Stomach (tissue), 4 donors: ENCODE measurements at regions not wholly inside any gene's neighbourhood (a gene's known extent, or its start where the extent isn't known, plus 50 kb on each side); places are given as distances from the start of the nearest gene placed in this dataset.

ENCODE experiments used
- POLR2A ChIP-seq, 4 donors: fragments of 450-650 bp; IDR thresholded peaks; one replicate each; pipeline ENCODE4 v1.6.1; 2016; ENCODE audit warnings: antibody characterized with exemption in 4 of 4, control low read depth in 2 of 4, mild to moderate bottlenecking in 1 of 4, moderate library complexity in 1 of 4
- TF ChIP-seq, protein P1 (sequence below), 7 experiments: fragments of 450-650 bp in 4 of 7; fragments of 200-600 bp in 3 of 7; sonication (generic) in 3 of 7; IDR thresholded peaks; one replicate each; pipeline ENCODE4 v1.5.1; 2016 to 2019; ENCODE audit warnings: antibody characterized with exemption in 7 of 7, control low read depth in 2 of 7, mild to moderate bottlenecking in 1 of 7

DNA sequence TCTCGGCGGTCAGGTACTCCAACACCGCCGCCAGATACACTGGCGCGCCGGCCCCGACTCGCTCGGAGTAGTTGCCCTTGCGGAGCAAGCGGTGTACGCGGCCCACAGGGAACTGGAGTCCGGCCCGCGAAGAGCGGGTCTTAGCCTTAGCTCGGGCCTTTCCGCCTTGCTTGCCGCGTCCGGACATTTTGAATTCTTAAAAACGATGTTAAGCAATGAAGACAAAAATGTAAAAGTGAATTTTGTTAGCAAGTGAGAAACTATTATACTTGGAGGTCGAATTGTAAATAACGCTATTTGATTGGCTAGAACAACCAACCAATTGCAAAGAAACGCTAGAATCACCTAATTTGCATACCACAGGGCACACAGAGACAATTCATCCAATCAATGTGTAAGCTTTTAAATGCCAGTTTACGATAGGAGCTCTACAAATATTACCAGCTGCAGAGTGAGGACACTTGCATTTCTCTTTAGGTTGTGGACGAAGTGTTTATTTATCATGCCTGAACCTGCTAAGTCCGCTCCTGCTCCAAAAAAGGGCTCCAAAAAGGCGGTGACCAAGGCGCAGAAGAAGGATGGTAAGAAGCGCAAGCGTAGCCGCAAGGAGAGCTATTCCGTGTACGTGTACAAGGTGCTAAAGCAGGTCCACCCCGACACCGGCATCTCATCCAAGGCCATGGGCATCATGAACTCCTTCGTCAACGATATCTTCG lies 112.0 kb downstream of the HFE start:
- TF ChIP-seq, protein P1, sequence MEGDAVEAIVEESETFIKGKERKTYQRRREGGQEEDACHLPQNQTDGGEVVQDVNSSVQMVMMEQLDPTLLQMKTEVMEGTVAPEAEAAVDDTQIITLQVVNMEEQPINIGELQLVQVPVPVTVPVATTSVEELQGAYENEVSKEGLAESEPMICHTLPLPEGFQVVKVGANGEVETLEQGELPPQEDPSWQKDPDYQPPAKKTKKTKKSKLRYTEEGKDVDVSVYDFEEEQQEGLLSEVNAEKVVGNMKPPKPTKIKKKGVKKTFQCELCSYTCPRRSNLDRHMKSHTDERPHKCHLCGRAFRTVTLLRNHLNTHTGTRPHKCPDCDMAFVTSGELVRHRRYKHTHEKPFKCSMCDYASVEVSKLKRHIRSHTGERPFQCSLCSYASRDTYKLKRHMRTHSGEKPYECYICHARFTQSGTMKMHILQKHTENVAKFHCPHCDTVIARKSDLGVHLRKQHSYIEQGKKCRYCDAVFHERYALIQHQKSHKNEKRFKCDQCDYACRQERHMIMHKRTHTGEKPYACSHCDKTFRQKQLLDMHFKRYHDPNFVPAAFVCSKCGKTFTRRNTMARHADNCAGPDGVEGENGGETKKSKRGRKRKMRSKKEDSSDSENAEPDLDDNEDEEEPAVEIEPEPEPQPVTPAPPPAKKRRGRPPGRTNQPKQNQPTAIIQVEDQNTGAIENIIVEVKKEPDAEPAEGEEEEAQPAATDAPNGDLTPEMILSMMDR (IDR thresholded peaks at IDR 0.05): no peak
- peak in 2 of 4 donors; percentile 72 to 74 for TF ChIP-seq POLR2A (IDR thresholded peaks at IDR 0.05)
